PC-9 (cell line): ENCODE measurements at regions not wholly inside any gene's neighbourhood (a gene's known extent, or its start where the extent isn't known, plus 50 kb on each side); places are given as distances from the start of the nearest gene placed in this dataset.

Source experiments
- EZH2 ChIP-seq: fragments of 200-600 bp; sonication (generic); IDR thresholded peaks from 2 replicates; pipeline ENCODE4 v1.8.0; 2017; ENCODE audit warnings: antibody characterized with exemption, low read depth
- TF ChIP-seq, protein P1 (sequence below): fragments of 200-600 bp; sonication (generic); conservative IDR thresholded peaks from 2 replicates; pipeline ENCODE4 v1.6.1; 2017; ENCODE audit warnings: mixed run types, antibody characterized with exemption, mild to moderate bottlenecking, moderate library complexity

DNA sequence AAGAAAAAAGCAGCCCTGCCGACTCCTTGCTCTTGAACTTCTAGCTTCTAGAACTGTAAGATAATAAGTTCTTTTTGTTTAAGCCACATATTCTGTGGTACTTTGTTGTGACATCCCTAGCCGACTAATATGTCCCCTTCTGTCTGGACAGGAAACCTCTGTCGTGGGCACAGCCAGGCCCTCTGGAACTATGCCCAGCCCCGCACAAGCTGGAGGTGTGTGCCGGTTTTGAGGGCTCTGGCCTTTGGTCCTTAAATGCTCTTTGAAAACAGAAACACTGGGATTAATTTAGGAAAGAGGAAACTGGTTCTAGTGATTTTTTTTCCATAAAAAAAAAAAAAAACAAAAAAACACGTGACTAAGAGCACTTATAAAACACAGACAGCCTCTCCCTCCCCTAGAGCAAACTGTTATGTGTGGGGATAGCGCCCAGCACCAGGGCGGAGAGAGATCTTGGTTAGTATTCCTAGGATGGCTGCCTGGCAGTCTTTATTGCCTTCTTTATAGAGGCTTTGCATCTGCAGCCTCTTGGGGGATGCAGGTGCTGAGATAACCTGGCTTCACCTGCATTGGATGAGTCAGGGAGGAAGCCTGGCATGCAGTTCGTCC is 244.3 kb downstream of the NFATC2 start:
- TF ChIP-seq, protein P1, sequence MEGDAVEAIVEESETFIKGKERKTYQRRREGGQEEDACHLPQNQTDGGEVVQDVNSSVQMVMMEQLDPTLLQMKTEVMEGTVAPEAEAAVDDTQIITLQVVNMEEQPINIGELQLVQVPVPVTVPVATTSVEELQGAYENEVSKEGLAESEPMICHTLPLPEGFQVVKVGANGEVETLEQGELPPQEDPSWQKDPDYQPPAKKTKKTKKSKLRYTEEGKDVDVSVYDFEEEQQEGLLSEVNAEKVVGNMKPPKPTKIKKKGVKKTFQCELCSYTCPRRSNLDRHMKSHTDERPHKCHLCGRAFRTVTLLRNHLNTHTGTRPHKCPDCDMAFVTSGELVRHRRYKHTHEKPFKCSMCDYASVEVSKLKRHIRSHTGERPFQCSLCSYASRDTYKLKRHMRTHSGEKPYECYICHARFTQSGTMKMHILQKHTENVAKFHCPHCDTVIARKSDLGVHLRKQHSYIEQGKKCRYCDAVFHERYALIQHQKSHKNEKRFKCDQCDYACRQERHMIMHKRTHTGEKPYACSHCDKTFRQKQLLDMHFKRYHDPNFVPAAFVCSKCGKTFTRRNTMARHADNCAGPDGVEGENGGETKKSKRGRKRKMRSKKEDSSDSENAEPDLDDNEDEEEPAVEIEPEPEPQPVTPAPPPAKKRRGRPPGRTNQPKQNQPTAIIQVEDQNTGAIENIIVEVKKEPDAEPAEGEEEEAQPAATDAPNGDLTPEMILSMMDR = no peak
- TF ChIP-seq EZH2 = no peak
